ENCODE measurements at regions not wholly inside any gene's neighbourhood (a gene's known extent, or its start where the extent isn't known, plus 50 kb on each side); places are given as distances from the start of the nearest gene placed in this dataset.

DNA sequence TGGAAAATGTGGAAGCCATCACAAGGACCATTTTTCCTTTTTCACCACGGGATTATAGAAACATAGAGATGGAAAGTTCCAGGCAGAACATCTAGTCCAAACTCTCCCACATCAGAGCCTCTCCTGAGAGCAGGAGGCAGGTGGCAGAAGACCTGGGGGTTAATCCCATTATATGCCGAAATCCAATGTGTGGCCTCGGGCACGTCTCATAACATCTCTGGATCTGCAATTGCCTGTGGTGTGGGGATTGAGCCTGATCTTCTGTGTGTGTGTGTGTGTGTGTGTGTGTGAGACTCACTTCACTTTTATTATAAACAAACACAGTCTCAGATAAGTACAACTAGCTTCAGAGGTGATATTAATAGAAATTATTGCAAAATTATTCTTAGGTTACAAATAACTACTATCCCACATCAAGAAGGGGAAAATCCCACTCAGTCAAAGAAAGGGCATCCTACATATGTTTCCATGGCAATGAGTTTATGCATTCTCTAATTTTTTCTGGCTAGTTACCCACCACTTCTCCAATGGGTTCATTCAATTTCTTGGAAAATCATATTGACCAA lies 199.1 kb downstream of the FOXL1 start:
- no peak for DNase-seq

DNA sequence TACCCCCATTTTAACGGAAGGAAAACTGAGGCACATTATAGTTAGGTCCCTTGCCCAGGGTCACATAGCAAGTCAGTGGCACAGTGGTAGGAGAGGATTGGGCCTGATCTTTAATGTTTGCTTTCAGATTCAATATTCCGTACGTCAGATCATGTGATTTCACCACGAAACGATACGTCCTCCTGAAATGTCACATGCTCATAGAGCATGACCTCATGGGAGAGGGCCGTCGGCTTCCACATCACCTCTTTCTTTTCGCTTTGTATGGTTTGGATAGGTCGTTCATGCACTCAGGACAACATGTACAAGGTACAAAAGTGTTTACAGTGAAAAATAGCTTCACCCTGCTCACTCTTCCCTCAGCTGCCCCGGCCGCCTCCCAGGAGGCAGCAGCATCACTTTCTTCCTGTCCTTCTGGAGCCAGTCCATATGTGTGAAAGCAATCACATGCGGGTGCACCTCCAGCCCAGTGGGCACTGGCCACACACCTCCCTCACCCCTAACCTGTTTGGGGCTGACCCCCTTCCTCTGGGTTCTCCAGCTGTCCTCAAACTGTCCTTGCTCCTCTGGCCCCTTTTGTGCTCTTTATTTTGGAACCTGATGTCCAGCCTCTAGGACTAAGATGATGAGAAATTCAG lies 199.9 kb downstream of the FOXL1 start:
- no peak for DNase-seq

DNA sequence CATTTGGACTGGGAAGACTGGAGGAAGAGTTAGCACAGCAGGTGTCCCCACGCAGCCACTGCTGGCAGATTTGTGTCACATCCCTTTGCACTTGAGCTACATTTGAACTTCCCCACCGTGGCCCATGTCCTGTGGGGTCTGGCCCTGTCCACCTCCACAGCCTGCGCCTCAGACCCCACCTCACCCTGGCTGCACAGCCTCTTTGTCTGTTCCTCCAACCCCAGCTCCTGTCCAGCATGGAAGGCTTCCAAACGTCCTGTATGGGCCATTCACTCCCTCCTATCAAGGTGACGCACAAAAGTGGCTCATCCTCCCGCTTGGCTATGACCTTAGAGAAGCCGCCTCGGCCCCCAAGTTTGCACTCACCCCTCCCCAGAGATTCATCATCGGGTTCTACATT lies 200.6 kb downstream of the FOXL1 start:
- no peak for DNase-seq

DNA sequence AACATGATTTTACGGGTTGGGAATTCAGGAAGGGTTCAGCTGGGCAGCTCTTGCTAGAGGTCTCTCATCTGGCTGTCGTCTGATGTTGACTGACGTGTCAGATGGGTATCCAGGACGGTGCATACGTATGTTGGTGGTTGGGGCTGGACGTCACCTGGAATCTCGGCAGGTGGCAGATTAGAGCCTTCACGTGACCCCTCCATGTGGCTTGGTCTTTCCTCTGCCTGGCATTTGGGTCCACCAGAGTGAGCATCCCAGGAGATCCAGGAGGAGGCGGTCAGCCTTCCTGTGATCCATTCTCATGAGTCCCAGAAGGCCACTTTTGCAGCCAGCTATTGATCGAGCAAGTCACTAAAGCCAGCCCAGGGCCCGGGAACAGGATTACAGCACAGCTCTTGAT lies 202.7 kb downstream of the FOXL1 start:
- no peak for DNase-seq

DNA sequence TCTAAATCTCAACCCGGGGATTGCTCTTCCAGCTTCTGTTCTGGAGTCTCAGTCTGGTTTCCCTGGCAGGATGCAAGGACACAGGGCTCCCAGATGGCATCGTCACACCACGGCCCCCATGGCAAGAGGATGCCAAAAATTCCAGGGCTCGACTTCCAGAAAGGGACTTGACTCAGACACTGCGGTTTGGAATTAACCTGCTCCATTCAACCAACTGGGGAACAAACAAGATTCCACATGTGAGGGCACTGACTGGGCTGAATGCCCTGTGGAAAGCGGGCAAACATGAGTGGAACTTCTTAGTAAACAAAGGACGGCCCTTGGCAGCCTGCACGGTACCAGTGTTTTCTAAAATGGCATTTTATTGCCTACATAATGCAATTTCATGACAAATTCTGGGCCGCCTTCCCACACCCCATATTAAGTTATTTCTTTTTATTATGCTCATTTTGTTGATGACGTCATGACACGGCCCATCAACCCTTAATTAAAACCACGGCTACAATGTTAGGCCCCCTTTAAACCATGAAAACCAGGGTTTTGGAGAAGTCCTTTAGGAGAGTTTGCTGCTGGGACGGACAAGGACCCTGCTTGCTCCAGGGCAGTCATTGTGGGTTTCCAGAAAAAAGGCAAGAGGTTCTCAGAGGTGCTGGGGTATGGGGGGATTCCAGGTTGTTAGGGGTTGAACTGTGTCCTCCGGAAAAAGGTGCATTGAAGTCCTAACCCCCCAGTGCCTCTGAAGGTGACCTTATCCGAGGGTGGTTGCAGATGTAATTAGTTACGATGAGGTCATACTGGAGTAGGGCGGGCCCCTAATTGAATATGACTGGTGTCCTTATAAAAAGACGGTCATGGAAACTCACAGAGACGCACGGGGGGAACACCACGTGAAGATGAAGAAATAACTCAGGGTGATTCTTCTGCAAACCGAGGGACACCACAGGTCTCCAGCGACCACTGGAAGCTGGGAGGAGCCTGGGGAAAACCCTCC lies 205.6 kb downstream of the FOXL1 start:
- no peak for DNase-seq

DNA sequence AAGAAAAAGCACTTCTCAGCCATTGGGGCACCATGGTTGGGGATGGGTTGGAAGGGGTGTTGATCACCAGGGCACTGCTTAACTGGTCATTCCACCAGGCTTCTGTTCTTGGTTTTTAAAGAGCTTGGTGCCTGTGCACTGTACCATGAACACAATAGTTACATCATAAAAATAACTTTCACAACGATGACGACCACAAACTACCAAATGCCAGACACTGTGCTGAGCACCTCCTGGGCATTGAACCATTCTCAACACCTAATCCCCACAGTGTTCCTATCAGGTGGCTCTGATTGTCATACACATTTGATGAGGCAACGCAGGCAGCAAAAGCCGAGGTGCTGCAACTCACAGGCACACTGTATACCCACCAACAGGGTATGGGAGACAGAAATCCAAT lies 208.0 kb downstream of the FOXL1 start:
- DNase-seq = no peak

DNA sequence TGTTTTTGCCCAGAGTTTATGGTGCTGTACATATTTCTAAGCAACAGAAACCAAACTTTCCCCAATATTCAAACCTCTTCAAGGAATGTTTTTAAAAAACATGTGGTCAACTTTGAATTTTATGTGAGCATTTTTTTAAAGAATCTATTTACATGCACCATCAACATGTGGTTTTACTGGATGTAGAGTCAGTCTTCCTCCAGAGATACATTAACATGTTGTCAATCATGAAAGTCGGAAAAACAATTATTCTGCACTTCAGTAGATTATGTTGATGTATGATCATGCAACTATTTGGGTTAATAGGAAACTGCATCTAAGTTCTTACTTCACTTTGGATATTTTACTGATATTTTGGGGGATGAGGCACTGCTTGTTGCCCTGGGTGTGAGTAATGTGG lies 208.6 kb downstream of the FOXL1 start:
- no peak for DNase-seq

DNA sequence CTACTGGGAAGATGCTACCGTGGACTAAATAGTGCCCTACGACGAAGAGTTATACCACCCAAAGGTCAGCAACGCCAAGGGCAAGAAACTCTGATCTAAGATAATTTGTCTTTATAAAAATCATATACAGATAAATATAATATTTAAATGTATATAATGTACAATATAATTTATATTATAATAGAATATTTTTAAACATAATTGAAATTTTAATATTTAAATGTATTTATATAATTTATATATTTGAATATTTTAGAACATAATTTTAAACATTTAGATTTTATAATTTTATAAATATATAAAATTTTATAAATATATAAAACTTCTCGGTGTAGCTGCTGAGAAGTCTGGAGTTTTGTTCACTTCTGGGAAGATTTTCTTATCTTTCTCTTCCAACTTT lies 209.2 kb downstream of the FOXL1 start:
- no peak for DNase-seq

DNA sequence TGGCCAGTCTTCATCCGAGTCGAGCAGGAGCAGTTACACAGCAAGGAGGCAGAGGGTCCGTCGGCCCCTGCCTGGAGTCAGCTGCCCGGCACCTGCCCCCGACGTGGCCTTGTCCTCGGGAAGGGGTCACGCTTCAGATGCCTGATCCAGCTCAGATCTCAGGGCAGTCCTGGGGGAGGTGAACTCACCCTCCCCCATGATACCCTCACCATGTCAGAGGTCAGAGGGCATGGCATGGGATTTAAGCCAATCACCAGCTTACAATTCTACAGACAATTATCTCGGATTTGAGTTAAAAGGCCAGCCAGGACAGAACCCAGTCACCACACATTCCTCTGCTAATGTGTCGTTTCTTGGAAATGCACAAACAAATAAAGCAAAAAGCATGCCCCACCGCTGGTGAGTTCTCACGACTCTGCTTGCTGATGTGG lies 211.3 kb downstream of the FOXL1 start:
- DNase-seq = no peak

DNA sequence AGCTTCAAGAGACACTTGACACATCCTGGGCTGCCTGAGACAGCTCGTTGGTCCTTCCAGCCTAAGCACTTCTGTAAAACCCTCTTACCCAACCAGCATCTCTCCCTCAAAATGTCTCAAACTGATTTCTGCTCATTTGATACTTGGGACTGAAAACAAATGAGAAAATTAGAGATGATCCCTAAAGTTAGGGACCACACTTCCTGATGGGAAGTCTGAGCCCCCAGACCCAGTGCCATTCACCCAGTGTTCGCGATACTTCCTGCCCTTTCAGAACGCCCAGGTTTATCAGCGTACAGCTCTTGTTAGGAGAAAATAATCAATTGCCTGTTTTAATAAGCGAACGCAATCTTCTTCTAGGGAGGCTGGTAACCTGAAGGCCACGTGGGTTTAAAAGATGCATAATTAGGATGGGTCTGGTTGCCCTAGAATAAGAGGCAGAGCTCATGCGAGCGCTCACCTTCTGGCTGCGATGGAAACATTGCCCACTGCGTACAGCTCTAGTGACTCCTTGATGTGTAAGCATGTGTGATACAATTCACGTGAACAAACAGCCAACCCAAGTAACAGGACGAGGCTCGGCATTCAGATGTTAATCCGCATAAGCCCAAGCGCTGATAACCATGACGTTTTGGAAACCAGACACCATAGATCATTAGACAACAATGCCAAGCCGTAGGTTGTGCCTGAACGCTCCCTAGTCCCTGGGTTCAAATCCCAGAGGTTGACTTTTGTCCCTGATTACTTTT lies 213.1 kb downstream of the FOXL1 start:
- no peak for DNase-seq

DNA sequence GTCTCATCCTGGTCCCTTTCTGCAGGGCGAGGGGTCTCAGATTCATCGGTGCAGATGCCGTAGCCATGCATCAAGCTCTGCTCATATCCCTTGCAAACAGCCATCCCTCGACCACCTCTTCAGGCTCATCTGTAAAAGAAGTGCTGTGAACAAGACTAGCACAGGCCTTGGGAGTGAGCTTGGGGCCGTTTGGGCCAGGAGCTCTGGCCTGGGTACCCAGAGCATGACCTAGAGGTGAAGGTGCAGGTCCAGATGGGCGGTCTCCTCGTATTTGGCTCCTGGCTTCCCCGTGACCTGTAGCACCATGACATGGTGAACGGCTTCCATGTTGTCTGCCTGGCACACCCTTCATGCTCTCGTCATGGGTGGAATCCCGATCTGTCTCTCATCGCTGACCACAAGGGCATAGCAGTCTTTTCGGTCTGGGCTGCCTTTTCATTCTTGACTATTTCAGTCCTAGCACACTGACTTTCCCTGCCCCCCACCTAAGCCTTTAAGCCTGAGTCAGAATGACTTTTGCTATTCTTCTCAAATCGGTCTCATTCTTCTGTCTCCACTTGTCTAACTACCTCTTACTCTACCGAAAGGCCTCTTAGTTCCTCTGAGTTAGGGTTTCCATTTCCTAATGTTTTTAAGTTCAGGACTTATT lies 216.0 kb downstream of the FOXL1 start:
- no peak for DNase-seq

DNA sequence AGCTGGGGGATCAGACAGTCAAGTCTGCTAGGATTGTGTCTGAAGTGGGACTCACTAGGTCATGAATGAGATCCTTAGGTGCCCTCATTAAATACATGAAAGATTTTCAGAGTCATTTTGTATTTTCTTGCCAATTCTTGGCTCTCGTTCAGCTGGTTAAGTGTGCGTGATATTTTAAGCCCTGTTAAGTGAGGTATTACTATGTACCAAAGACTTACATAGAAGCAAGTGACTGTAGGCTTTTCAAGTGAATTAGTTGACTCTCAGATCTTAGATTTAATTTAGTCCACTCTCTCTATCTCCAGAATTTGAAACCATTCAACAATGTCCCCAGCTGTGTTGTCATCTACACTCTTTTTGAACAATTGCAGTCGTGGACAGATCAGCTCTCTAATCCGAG lies 219.4 kb downstream of the FOXL1 start:
- no peak for DNase-seq

DNA sequence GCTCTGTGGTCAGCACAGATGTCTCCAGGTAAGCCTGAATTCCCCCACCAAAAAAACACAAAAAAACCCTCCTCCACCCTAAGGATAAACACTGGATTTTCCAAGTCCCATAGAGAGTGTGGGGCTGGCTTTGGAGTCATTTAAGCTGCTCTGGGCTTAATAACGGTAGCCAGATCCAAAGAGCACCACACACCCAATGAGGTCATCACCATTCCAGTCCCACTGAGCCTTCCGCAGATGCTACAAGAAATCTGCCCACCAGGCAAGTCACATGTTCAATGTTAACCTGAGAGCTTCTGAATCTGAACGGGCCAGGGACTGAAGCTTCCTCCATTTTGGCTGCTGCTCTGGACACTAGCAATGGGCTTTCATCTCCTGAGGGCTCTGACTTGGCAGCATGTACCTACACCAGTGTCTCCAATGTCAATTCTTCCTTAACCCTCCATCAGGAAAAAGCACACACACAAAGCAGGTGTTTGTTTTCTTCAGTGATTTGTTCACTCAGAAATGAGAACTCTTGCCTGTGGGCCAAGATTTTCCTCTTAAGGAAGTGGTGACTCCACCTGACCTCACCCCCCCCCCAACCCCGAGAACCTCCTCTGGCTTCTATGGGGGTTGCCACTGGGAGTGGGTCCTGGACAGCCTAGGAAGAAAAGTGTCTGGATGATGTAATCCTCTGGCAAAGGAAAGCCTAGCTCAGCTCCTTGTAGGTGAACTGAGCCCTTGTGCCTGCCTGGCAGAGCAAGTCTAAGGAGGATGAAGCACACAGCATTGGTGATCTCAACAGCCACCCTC lies 220.1 kb downstream of the FOXL1 start:
- DNase-seq = no peak

DNA sequence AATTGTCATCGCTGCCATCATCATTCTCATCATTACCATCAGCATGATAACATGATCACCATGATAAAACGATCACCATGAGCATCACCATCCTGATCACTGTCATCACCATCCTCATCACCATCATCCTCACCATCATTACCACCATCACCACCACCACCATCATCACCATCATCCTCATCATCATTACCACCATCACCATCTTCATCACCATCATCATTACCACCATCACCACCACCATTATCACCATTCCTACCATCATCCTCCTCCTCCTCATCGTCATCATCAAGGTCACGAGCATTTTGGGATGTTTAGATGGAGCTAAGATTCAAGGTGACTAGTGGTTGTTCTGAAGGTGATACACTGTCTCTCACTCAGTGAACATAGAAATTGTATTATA lies 221.0 kb downstream of the FOXL1 start:
- DNase-seq = no peak

DNA sequence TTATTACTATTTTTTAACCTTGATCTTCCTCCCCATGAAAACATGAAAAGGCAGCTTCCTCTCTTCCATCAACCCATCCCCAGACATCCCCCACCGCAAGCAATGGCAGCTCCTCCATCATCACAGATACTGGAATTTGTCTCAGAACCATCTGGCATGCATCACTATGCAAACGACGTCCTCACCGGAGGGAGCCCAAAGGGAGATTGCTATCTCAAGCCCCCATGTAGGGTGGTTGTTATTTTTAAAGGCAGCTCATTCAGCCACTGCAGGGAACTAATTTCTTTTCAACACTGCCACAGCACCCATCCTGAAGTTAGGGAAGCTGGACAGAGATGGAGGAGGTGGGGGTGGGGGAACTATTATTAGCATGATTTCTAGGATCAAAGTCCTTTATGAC lies 222.5 kb downstream of the FOXL1 start:
- DNase-seq = no peak

DNA sequence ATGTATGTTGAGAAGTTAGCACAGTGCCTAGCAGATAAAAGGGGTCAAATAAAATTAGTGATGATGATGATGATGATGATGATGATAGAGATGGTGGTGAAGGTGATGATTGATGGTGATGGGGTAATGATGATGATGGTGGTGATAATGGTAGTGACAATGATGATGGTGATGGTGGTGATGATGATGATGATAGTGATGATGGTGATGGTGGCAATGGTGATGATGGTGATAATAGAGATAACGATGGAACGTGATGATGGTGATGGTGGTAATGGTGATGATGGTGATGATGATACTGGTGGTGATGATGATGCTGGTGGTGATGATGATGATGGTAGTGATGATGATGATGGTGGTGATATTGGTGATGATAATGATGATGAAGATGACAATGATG lies 223.7 kb downstream of the FOXL1 start:
- DNase-seq = no peak

DNA sequence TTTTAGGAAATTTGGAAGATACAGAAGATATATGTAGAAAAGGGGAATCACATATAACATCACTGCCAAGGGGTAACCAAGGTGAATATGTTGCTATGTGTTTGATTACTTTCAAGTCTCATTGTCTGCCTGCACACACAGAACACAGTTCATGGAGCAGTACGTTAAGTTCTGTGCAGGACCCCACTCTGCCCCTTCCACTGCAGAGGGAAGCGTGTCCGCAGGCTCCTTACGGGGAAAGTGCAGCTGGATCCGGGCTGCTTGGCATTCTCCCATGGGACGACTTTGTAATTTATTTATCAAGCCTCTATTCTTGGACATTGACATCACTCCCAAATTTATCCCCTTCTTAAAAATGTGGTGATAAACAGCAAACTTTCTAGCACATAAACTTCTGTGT lies 226.8 kb downstream of the FOXL1 start:
- DNase-seq = no peak

DNA sequence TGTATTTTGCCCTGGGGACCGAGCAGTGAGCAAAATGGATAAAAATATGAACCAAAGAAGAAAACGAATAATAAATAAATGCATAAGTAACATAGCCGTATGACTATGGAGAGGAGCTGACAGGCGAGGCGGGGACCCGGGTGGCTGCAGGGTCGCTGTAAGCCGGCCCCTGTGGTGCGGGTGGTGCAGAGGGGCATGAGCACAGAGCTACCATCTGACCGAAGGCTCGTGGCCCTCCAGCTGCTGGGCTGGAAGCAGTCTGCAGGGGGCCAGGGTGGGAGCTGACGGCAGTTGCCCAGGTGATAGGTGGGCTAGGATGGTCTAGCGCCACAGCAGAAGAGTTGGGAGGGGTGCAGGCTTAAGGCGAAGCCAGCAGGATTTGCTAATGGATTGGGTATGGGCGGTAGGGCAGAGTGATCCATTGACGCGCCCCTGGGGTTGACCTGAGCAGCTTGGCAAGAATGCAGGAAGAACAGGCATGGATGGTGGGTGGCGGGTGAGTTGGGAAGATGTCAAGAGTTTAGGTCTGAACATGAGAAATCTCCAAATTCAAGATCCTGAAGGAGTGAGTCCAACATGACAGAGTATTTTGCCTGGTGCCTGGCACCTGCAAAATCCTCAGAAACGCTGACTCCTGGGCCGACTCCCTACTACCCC lies 228.0 kb downstream of the FOXL1 start:
- no peak for DNase-seq

DNA sequence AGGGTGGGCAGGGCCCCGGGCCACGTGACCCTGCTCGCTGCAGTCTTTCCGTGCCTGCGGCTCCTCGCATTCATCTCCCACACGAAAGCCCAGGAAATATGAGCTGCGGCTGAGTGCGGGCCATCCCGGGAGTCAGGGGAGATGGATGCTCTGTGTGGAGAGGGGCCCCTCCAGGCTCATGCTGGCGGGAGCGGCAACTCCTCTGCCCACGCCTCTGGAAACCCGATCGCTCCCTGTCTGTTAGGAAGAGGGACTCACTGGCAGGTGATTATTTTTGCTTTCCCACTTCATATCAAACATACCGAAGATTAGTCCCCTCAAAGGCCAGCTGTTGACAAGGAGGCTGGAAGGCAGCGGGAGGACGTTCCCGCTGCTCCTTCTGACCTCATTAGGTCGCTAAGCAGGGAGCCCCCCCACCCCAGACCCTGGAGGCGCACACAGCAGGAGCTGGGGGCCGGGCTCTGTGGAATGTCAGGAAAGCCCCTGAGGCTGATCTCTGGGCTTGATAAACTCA lies 228.5 kb downstream of the FOXL1 start:
- DNase-seq = no peak

DNA sequence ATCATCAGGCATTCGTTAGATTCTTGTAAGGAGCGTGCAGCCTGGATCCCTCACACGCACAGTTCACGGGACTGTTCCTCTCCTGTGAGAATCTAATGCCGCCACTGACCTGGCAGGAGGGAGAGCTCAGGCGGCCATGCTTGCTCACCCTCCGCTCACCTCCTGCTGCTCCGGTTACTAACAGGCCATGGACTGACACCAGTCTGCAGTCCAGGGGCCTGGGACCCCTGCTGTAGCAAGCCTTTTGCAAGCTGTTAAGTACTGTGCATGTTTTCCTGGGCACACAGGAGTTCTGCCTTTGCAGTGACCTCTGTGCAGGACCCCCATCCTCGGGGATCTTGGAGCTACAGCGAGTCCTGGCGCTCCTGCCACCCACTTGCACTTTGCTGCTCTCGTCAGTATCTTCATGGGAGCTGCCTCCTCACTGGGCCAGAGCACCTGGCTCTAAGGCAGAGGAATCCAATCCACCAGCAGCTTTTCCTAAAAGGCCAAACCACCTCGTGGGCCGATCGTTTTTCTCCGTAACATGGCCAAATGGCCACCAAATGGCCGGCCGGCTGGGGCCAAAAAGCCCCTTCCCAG lies 230.6 kb downstream of the FOXL1 start:
- no peak for DNase-seq

DNA sequence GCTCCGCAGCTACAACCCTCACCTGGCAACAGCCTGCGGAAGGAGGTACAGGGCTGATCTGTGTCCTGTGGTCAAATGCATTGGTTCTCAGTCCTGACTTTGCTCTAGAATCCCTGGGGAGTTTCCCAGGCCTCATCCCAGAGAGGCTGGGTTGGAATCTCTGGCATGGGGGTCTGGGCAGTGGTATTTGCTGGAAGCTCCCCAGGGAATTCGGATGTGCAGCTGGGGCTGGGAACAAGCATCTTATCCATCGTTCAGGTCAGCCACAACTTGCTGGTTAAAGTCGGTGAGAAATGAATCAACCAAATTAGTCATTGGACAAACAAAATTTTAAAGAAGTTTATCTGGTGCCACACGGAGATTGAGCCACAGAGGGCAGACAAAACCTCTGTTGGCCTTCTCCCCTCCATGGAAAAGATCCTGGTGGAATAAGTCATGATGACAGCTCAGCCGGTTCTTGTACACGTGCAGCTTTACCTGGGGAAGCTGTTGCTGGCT lies 231.2 kb downstream of the FOXL1 start:
- no peak for DNase-seq
